Mesenchymal stem cell (in vitro differentiated cells and primary cell): ENCODE measurements at regions not wholly inside any gene's neighbourhood (a gene's known extent, or its start where the extent isn't known, plus 50 kb on each side); places are given as distances from the start of the nearest gene placed in this dataset.

Source experiments
- DNase-seq: peaks from one replicate; pipeline ENCODE4 v3.0.0-alpha.2; 2013
- H2AFZ ChIP-seq: one replicate; pipeline ENCODE4 v1.6.1; 2013; ENCODE audit warnings: low read depth, mild to moderate bottlenecking, control low read depth, inconsistent platforms, low read length, moderate library complexity
- H2AK5ac ChIP-seq: 2 replicates; pipeline ENCODE4 v1.6.1; 2013; ENCODE audit warnings: low read length, moderate library complexity, mild to moderate bottlenecking, inconsistent platforms; ENCODE audit not compliant: severe bottlenecking
- H2BK120ac ChIP-seq: one replicate; pipeline ENCODE4 v1.6.1; 2013; ENCODE audit warnings: low read depth, mild to moderate bottlenecking, inconsistent platforms, low read length, moderate library complexity
- H2BK12ac ChIP-seq, 2 experiments: one replicate each; pipeline ENCODE4 v1.6.1; 2013; ENCODE audit warnings: inconsistent platforms in 2 of 2, low read length in 2 of 2, mild to moderate bottlenecking in 2 of 2, moderate library complexity in 2 of 2, control low read depth in 1 of 2
- H2BK15ac ChIP-seq: one replicate; pipeline ENCODE4 v1.6.1; 2013; ENCODE audit warnings: mild to moderate bottlenecking, low read depth, inconsistent platforms; ENCODE audit not compliant: poor library complexity, severe bottlenecking
- H2BK5ac ChIP-seq: 2 replicates; pipeline ENCODE4 v1.6.1; 2013; ENCODE audit warnings: low read depth, mild to moderate bottlenecking, low read length, control low read depth, inconsistent platforms; ENCODE audit not compliant: poor library complexity, severe bottlenecking
- H3K14ac ChIP-seq, 2 experiments: one replicate each; pipeline ENCODE4 v1.6.1; 2013; ENCODE audit warnings: inconsistent platforms in 2 of 2, low read length in 2 of 2, control low read depth in 1 of 2, mild to moderate bottlenecking in 1 of 2, moderate library complexity in 1 of 2
- H3K18ac ChIP-seq, 2 experiments: one replicate each; pipeline ENCODE4 v1.6.1; 2013; ENCODE audit warnings: inconsistent platforms in 2 of 2, low read length in 2 of 2, control low read depth in 1 of 2, low read depth in 1 of 2, mild to moderate bottlenecking in 1 of 2
- H3K23ac ChIP-seq, 2 experiments: one replicate each; pipeline ENCODE4 v1.6.1; 2013; ENCODE audit warnings: inconsistent platforms in 2 of 2, low read length in 2 of 2, mild to moderate bottlenecking in 2 of 2, moderate library complexity in 2 of 2, control low read depth in 1 of 2
- H3K27ac ChIP-seq: 2 replicates; pipeline ENCODE4 v1.5.1; 2013; ENCODE audit warnings: mild to moderate bottlenecking, moderate library complexity, low read length, control low read depth, inconsistent platforms; ENCODE audit not compliant: poor library complexity, severe bottlenecking
- H3K27me3 ChIP-seq, 2 experiments: 2 replicates each; pipeline versions ENCODE4 v1.6.1 to v1.7.0; 2013; ENCODE audit warnings: low read length in 2 of 2, mild to moderate bottlenecking in 2 of 2, moderate library complexity in 2 of 2, control low read depth in 1 of 2, inconsistent platforms in 1 of 2; ENCODE audit not compliant: control insufficient read depth in 1 of 2, insufficient read depth in 1 of 2
- H3K36me3 ChIP-seq, 2 experiments: 2 replicates each; pipeline versions ENCODE4 v1.6.1 to v1.7.0; 2013; ENCODE audit warnings: low read length in 2 of 2, control low read depth in 1 of 2, inconsistent platforms in 1 of 2, low read depth in 1 of 2, mild to moderate bottlenecking in 1 of 2; ENCODE audit not compliant: insufficient read depth in 2 of 2, control insufficient read depth in 1 of 2
- H3K4ac ChIP-seq, 2 experiments: one replicate each; pipeline ENCODE4 v1.6.1; 2013; ENCODE audit warnings: inconsistent platforms in 2 of 2, low read length in 2 of 2, mild to moderate bottlenecking in 2 of 2, moderate library complexity in 2 of 2, control low read depth in 1 of 2, low read depth in 1 of 2
- H3K4me1 ChIP-seq: 2 replicates; pipeline ENCODE4 v1.6.1; 2013; ENCODE audit warnings: low read depth, low read length, control low read depth; ENCODE audit not compliant: control insufficient read depth, insufficient read depth
- H3K4me2 ChIP-seq: 2 replicates; pipeline ENCODE4 v1.6.1; 2013; ENCODE audit warnings: low read length, mild to moderate bottlenecking, inconsistent platforms; ENCODE audit not compliant: poor library complexity, severe bottlenecking
- H3K4me3 ChIP-seq, 2 experiments: 2 replicates each; pipeline versions ENCODE4 v1.5.1 to v1.7.0; 2013; ENCODE audit warnings: low read length in 2 of 2, mild to moderate bottlenecking in 2 of 2, control low read depth in 1 of 2, low read depth in 1 of 2; ENCODE audit not compliant: insufficient read depth in 1 of 2
- H3K79me1 ChIP-seq: replicated peaks from 2 replicates; pipeline ENCODE4 v1.6.1; 2013; ENCODE audit warnings: mild to moderate bottlenecking, control low read depth, low read length, inconsistent platforms; ENCODE audit not compliant: poor library complexity, severe bottlenecking
- H3K9ac ChIP-seq: 2 replicates; pipeline ENCODE4 v1.7.0; 2013; ENCODE audit warnings: mild to moderate bottlenecking, low read length, moderate library complexity
- H3K9me3 ChIP-seq: 2 replicates; pipeline ENCODE4 v1.7.0; 2013; ENCODE audit warnings: mild to moderate bottlenecking, low read length; ENCODE audit not compliant: control insufficient read depth
- H4K8ac ChIP-seq: one replicate; pipeline ENCODE4 v1.6.1; 2013; ENCODE audit warnings: inconsistent platforms, mild to moderate bottlenecking, low read length, moderate library complexity
- H4K91ac ChIP-seq: one replicate; pipeline ENCODE4 v1.6.1; 2013; ENCODE audit warnings: mild to moderate bottlenecking, low read length, inconsistent platforms
- WGBS: methylation state at CpG from one replicate; pipeline ENCODE4 v1.1.7; 2013; ENCODE audit warnings: mixed read lengths; 5-methylcytosine and 5-hydroxymethylcytosine counted together

GRCh38 chr6:41428996-41429421, 93.6 kb downstream of the NCR2 start:
- Histone ChIP-seq H2BK5ac (no peak overlapping the region), H3K4me3 (no peak overlapping the region), H3K9me3 (no peaks in the 10 kb centered on the region), H4K91ac (no peak overlapping the region), H2BK120ac (no peak overlapping the region), H2BK15ac (no peak overlapping the region), H3K9ac (no peak overlapping the region), H3K27me3 (peaks cover 51 to 58% of the 10 kb centered on the region in 2 experiments), H2AK5ac (no peak overlapping the region), H3K36me3 (no peaks in the 10 kb centered on the region), H3K4me2 (no peak overlapping the region), H4K8ac (no peak overlapping the region), H3K14ac (no peak overlapping the region), H3K23ac (no peak overlapping the region), H2AFZ (no peak overlapping the region), H3K79me1 (no peaks in the 10 kb centered on the region), H3K27ac (no peak overlapping the region), H3K4ac (no peak overlapping the region), H2BK12ac (no peak overlapping the region), H3K4me1 (peaks cover 31% of the 10 kb centered on the region), H3K18ac (no peak overlapping the region)
- DNase-seq = peak; percentile 50
- 37% methylated on average over 4 of the region's 5 CpGs for WGBS

DNA sequence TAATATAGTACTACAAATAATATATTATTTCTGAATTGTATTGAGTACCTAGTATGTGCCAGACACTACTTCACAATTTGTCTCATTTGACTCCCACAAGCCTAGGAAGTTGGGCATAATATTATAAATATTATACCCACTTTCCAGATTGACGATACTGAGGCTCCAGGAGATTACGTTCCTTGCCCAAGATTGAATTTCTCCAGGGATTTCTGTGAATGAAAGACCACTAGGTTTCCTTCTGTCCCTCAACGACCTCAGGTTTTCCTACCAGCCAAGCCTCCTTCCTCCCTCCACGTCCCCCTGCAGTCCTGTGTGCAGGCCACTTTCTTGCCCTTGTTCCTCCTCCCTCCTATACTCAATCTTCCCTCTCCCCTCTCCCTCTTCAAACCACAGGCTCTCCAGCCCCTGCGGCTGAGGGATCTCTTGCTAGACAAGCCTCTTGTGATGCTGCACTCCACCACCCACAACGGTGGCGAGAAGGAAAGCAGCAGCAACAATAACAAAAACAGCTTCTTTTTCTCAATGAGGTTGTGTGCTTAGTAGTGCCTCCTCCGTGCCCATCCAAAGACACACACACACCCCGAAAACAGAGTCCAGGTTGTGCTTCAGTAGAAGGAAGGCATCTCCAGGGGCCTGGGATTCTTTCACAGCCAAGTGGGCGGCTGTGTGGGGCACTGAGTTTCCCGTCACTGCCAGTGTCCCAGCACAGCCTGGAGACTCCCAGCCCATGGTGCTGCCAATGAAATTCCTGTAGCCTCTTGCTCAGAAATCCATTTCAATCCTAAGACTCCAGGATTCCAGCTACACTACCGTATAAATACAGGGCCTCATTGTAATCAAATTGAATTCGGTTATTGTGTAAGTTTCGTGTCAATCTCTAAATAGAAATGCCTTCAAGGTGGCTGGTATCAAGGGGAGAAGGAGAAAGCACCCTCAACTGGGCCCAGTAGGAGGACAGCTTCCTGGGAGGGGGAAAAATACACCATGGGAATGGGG, 94.4 kb downstream of the NCR2 start:
- H3K14ac ChIP-seq = no peak overlapping the region
- no peaks in the 10 kb centered on the region for H3K79me1 ChIP-seq
- no peak overlapping the region for H3K4ac ChIP-seq
- H3K27me3 ChIP-seq = peaks cover 53 to 58% of the 10 kb centered on the region in 2 experiments
- H4K8ac ChIP-seq = no peak overlapping the region
- no peak overlapping the region for H2BK12ac ChIP-seq
- no peak overlapping the region for H3K4me2 ChIP-seq
- DNase-seq = no peak
- no peak overlapping the region for H3K27ac ChIP-seq
- no peaks in the 10 kb centered on the region for H3K36me3 ChIP-seq
- H3K9ac ChIP-seq = no peak overlapping the region
- H2AK5ac ChIP-seq = no peak overlapping the region
- H2BK120ac ChIP-seq = no peak overlapping the region
- H4K91ac ChIP-seq = no peak overlapping the region
- no peaks in the 10 kb centered on the region for H3K9me3 ChIP-seq
- 63% methylated on average over 14 of the region's 14 CpGs for WGBS
- no peak overlapping the region for H2BK5ac ChIP-seq
- peaks cover 31% of the 10 kb centered on the region for H3K4me1 ChIP-seq
- no peak overlapping the region for H2AFZ ChIP-seq
- no peak overlapping the region for H2BK15ac ChIP-seq
- H3K23ac ChIP-seq = no peak overlapping the region
- no peak overlapping the region for H3K4me3 ChIP-seq
- no peak overlapping the region for H3K18ac ChIP-seq

- Histone ChIP-seq H4K8ac (no peak overlapping the region), H4K91ac (no peak overlapping the region), H3K9ac (no peak overlapping the region), H3K4ac (no peak overlapping the region), H3K4me1 (peaks cover 31% of the 10 kb centered on the region), H3K79me1 (no peaks in the 10 kb centered on the region), H3K18ac (no peak overlapping the region), H3K23ac (no peak overlapping the region), H2BK12ac (no peak overlapping the region), H3K4me2 (no peak overlapping the region), H3K27me3 (peaks cover 48 to 53% of the 10 kb centered on the region in 2 experiments), H3K9me3 (no peaks in the 10 kb centered on the region), H2AFZ (no peak overlapping the region), H2AK5ac (no peak overlapping the region), H2BK5ac (no peak overlapping the region), H3K4me3 (no peak overlapping the region), H3K14ac (no peak overlapping the region), H2BK120ac (no peak overlapping the region), H2BK15ac (no peak overlapping the region), H3K36me3 (no peaks in the 10 kb centered on the region), H3K27ac (no peak overlapping the region)
- DNase-seq = peak; percentile 82
- WGBS = 59% methylated on average over 4 of the region's 4 CpGs
These were observed 95.5 kb downstream of the NCR2 start for GRCh38 chr6:41430875-41431274.

DNA sequence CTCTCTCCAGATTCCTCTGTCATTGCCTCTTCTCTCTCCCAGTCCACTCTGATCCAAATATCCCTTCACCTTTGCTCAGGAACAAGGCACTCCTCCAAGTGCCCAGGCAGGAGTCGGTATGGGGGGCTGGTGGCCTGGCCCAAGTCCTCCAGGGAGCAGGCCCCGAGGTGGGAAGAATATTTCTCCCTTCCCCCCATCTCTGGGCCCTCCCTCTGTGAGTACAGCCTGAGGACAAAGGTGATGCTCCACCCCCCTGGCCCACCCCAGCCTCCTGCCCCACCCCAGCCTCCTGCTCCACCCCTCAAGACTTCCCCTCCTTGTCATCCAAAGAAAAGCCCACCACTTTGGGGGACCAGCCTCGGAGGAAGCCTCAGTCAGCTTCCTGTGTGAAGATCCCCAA, 96.9 kb downstream of the NCR2 start:
- no peaks in the 10 kb centered on the region for H3K36me3 ChIP-seq
- H3K23ac ChIP-seq = no peak overlapping the region
- H3K9me3 ChIP-seq = no peaks in the 10 kb centered on the region
- no peak overlapping the region for H4K8ac ChIP-seq
- H2BK120ac ChIP-seq = no peak overlapping the region
- no peak overlapping the region for H3K27ac ChIP-seq
- 45% methylated on average over 3 of the region's 3 CpGs for WGBS
- no peak overlapping the region for H3K9ac ChIP-seq
- peaks cover 39 to 40% of the 10 kb centered on the region in 2 experiments for H3K27me3 ChIP-seq
- DNase-seq = no peak
- no peak overlapping the region for H2BK12ac ChIP-seq
- H3K4me1 ChIP-seq = peaks cover 21% of the 10 kb centered on the region
- H3K4me2 ChIP-seq = no peak overlapping the region
- no peak overlapping the region for H3K18ac ChIP-seq
- H2AK5ac ChIP-seq = no peak overlapping the region
- no peak overlapping the region for H4K91ac ChIP-seq
- no peak overlapping the region for H2AFZ ChIP-seq
- no peak overlapping the region for H3K4ac ChIP-seq
- H2BK15ac ChIP-seq = no peak overlapping the region
- no peak overlapping the region for H3K4me3 ChIP-seq
- H3K79me1 ChIP-seq = no peaks in the 10 kb centered on the region
- H2BK5ac ChIP-seq = no peak overlapping the region
- no peak overlapping the region for H3K14ac ChIP-seq
